ENCODE measurements at regions not wholly inside any gene's neighbourhood (a gene's known extent, or its start where the extent isn't known, plus 50 kb on each side); places are given as distances from the start of the nearest gene placed in this dataset.
"Not testable (repeated sequence)": the region's sequence is repeated elsewhere in the genome, so short reads cannot be mapped to it uniquely, and the experiment has no call there.

DNA sequence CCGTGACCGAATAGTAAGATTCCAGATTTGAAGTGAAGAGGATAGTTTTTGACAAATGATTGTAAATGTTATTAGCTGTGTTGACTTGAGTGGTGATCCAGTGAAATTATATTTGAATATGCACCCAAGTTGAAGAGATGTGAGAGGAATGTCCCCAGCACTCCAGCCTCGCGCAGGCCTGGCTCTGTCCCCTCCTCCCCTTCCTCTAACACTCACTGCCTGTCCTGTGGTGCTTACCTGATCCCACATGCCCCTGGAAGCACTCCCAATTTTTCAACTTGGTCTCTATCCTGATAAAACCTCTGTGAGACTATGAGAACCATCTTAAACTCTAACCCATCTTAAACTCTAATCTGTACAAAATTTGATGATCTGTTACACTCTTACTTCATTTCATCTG lies 154.7 kb upstream of the LRP1B start:
- H3K27me3 Mint-ChIP-seq (ENCODE audit: low read depth in 3 of 3): no peaks in the 10 kb centered on the region
- Histone ChIP-seq H3K27me3 (ENCODE audit: control insufficient read depth in 2 of 2, insufficient read depth in 2 of 2, low read length in 2 of 2) (no peaks in the 10 kb centered on the region), H3K4me3 (replicated peaks in 1 of 3; ENCODE audit: low read depth in 2 of 3, low read length in 3 of 3) (no peak overlapping the region), H3K4me1 (ENCODE audit: control insufficient read depth in 1 of 2, insufficient read depth in 2 of 2, low read length in 2 of 2) (no peaks in the 10 kb centered on the region), H4K20me1 (ENCODE audit: insufficient read depth, low read length) (no peaks in the 10 kb centered on the region), H3K79me2 (ENCODE audit: insufficient read depth, low read length) (no peaks in the 10 kb centered on the region), H3K36me3 (replicated peaks in 1 of 2; ENCODE audit: control insufficient read depth in 1 of 2, insufficient read depth in 2 of 2, low read length in 2 of 2) (no peaks in the 10 kb centered on the region), H2AFZ (ENCODE audit: insufficient read depth, low read depth, low read length, poor library complexity, severe bottlenecking) (no peak overlapping the region), H3K9ac (ENCODE audit: insufficient read depth, low read length, poor library complexity, severe bottlenecking) (no peak overlapping the region), H3K27ac (ENCODE audit: low read depth in 1 of 2, low read length in 2 of 2) (no peak overlapping the region), H3K4me2 (replicated peaks; ENCODE audit: extremely low read depth, low read length, poor library complexity, severe bottlenecking) (no peak overlapping the region), H3K9me3 (replicated peaks in 1 of 2; ENCODE audit: control insufficient read depth in 1 of 2, insufficient read depth in 1 of 2, low read length in 2 of 2) (no peaks in the 10 kb centered on the region)
- H3K27ac Mint-ChIP-seq: no peak overlapping the region
- no peaks in the 10 kb centered on the region for H3K36me3 Mint-ChIP-seq
- intact Hi-C loops (cut with micrococcal nuclease): no loop called here
- no peak overlapping the region for H3K4me3 Mint-ChIP-seq
- H3K9me3 Mint-ChIP-seq: peaks cover 0 to 3% (median 0%) of the 10 kb centered on the region in 7 donors
- WGBS (ENCODE audit: insufficient coverage): 93% methylated on average over 2 of the region's 4 CpGs
- no peaks in the 10 kb centered on the region for H3K4me1 Mint-ChIP-seq
- TF ChIP-seq, protein P1, sequence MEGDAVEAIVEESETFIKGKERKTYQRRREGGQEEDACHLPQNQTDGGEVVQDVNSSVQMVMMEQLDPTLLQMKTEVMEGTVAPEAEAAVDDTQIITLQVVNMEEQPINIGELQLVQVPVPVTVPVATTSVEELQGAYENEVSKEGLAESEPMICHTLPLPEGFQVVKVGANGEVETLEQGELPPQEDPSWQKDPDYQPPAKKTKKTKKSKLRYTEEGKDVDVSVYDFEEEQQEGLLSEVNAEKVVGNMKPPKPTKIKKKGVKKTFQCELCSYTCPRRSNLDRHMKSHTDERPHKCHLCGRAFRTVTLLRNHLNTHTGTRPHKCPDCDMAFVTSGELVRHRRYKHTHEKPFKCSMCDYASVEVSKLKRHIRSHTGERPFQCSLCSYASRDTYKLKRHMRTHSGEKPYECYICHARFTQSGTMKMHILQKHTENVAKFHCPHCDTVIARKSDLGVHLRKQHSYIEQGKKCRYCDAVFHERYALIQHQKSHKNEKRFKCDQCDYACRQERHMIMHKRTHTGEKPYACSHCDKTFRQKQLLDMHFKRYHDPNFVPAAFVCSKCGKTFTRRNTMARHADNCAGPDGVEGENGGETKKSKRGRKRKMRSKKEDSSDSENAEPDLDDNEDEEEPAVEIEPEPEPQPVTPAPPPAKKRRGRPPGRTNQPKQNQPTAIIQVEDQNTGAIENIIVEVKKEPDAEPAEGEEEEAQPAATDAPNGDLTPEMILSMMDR (IDR thresholded peaks at IDR 0.05): no peak
- no peak for DNase-seq

DNA sequence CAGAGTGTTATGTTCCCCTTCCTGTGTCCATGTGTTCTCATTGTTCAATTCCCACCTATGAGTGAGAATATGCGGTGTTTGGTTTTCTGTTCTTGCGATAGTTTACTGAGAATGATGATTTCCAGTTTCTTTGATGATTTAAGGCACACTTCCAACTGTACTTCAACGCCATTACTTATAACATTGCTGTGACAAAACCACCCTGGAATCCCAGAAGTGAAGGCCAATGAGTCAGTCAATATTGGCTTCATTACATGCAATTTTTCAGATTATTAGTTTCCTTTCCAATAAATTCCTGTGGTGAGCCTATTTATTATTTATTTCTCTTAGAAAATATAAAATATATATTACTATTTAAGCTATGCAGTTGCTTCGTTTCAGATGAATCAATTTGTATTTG lies 153.5 kb upstream of the LRP1B start:
- H3K27me3 ChIP-seq (ENCODE audit: control insufficient read depth in 2 of 2, insufficient read depth in 2 of 2, low read length in 2 of 2); H3K27me3 Mint-ChIP-seq (ENCODE audit: low read depth in 3 of 3); H4K20me1 ChIP-seq (ENCODE audit: insufficient read depth, low read length); H3K79me2 ChIP-seq (ENCODE audit: insufficient read depth, low read length); H3K4me1 Mint-ChIP-seq; DNase-seq; intact Hi-C loops (cut with micrococcal nuclease); H3K4me1 ChIP-seq (ENCODE audit: control insufficient read depth in 1 of 2, insufficient read depth in 2 of 2, low read length in 2 of 2); H3K9me3 ChIP-seq (replicated peaks in 1 of 2; ENCODE audit: control insufficient read depth in 1 of 2, insufficient read depth in 1 of 2, low read length in 2 of 2); H3K4me3 ChIP-seq (replicated peaks in 1 of 3; ENCODE audit: low read depth in 2 of 3, low read length in 3 of 3); H2AFZ ChIP-seq (ENCODE audit: insufficient read depth, low read depth, low read length, poor library complexity, severe bottlenecking); H3K27ac Mint-ChIP-seq; H3K9me3 Mint-ChIP-seq; H3K27ac ChIP-seq (ENCODE audit: low read depth in 1 of 2, low read length in 2 of 2); H3K4me2 ChIP-seq (replicated peaks; ENCODE audit: extremely low read depth, low read length, poor library complexity, severe bottlenecking); H3K36me3 ChIP-seq (replicated peaks in 1 of 2; ENCODE audit: control insufficient read depth in 1 of 2, insufficient read depth in 2 of 2, low read length in 2 of 2); H3K36me3 Mint-ChIP-seq; H3K4me3 Mint-ChIP-seq; H3K9ac ChIP-seq (ENCODE audit: insufficient read depth, low read length, poor library complexity, severe bottlenecking): not testable (repeated sequence)
- WGBS (ENCODE audit: insufficient coverage): no CpG with 5 or more reads among the region's 4 CpGs
